K562 (cell line): ENCODE measurements at regions not wholly inside any gene's neighbourhood (a gene's known extent, or its start where the extent isn't known, plus 50 kb on each side); places are given as distances from the start of the nearest gene placed in this dataset.

ENCODE experiments used
- ATF7 ChIP-seq: fragments of 450-650 bp; IDR thresholded peaks from 2 replicates; pipeline ENCODE4 v1.7.1; 2014; ENCODE audit warnings: mild to moderate bottlenecking, moderate library complexity
- DPF2 ChIP-seq: fragments of 450-650 bp; IDR thresholded peaks from 2 replicates; pipeline ENCODE4 v1.6.1; 2016
- HMG20B ChIP-seq: fragments of 250-450 bp; sonication (Bioruptor Pico); IDR thresholded peaks from 2 replicates; pipeline ENCODE4 v1.5.0; 2021; ENCODE audit warnings: mild to moderate bottlenecking
- NCOA1 ChIP-seq: fragments of 450-650 bp; IDR thresholded peaks from 2 replicates; pipeline ENCODE4 v1.6.1; 2016; ENCODE audit warnings: low read depth
- NEUROD1 ChIP-seq: fragments of 150-350 bp; IDR thresholded peaks from 2 replicates; pipeline ENCODE4 v1.6.1; 2014; ENCODE audit warnings: borderline replicate concordance, low read length, low read depth; ENCODE audit not compliant: partially characterized antibody
- NFXL1 ChIP-seq: fragments of 450-650 bp; formaldehyde crosslinking; IDR thresholded peaks from 2 replicates; pipeline ENCODE4 v1.4.0; 2021; ENCODE audit warnings: mild to moderate bottlenecking
- NONO ChIP-seq, 2 experiments: fragments of 200-400 bp in 1 of 2; fragments of 450-650 bp in 1 of 2; formaldehyde crosslinking in 1 of 2; IDR thresholded peaks; 2 replicates each; pipeline ENCODE4 v1.6.1; 2017; ENCODE audit warnings: low read depth in 2 of 2, mild to moderate bottlenecking in 2 of 2, moderate library complexity in 2 of 2, low read length in 1 of 2
- POLR3A ChIP-seq: IDR thresholded peaks from 2 replicates; pipeline ENCODE4 v1.6.1; 2011; ENCODE audit warnings: borderline replicate concordance, mild to moderate bottlenecking, moderate library complexity; ENCODE audit not compliant: insufficient read length, insufficient read depth; ENCODE audit errors: extremely low read depth
- SMARCA5 ChIP-seq: fragments of 450-650 bp; IDR thresholded peaks from 2 replicates; pipeline ENCODE4 v1.6.1; 2016
- ZNF232 ChIP-seq: sonication (generic); formaldehyde crosslinking; IDR thresholded peaks from 2 replicates; pipeline ENCODE4 v1.8.0; 2022; ENCODE audit warnings: mild to moderate bottlenecking, missing genetic modification reagents
- ZNF592 ChIP-seq: fragments of 450-650 bp; IDR thresholded peaks from 2 replicates; pipeline ENCODE4 v1.6.1; 2017; ENCODE audit warnings: antibody characterized with exemption, mild to moderate bottlenecking
- TF ChIP-seq, protein P1 (sequence below): fragments of 450-650 bp; IDR thresholded peaks from 2 replicates; pipeline ENCODE4 v1.6.1; 2016; ENCODE audit warnings: missing biosample characterization, missing genetic modification characterization
- TF ChIP-seq, protein P2 (sequence below): fragments of 250-450 bp; sonication (Bioruptor Pico); IDR thresholded peaks from 2 replicates; pipeline ENCODE4 v1.5.0; 2020; ENCODE audit warnings: mild to moderate bottlenecking
- TF ChIP-seq, protein P3 (sequence below): fragments of 250-450 bp; sonication (Bioruptor Pico); IDR thresholded peaks from 2 replicates; pipeline ENCODE4 v1.5.0; 2022; ENCODE audit warnings: mild to moderate bottlenecking
- TF ChIP-seq, protein P4 (sequence below): sonication (generic); formaldehyde crosslinking; IDR thresholded peaks from 2 replicates; pipeline ENCODE4 v1.8.1; 2023; ENCODE audit warnings: mild to moderate bottlenecking, missing genetic modification reagents, moderate library complexity

GRCh38 chr6:27617700-27618689, 145.1 kb upstream of the ZNF184 start (continued):
- TF ChIP-seq ZNF232 (CRISPR knock-in tag), result no peak
- TF ChIP-seq, protein P1, sequence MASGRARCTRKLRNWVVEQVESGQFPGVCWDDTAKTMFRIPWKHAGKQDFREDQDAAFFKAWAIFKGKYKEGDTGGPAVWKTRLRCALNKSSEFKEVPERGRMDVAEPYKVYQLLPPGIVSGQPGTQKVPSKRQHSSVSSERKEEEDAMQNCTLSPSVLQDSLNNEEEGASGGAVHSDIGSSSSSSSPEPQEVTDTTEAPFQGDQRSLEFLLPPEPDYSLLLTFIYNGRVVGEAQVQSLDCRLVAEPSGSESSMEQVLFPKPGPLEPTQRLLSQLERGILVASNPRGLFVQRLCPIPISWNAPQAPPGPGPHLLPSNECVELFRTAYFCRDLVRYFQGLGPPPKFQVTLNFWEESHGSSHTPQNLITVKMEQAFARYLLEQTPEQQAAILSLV, result no peak
- TF ChIP-seq, protein P2, sequence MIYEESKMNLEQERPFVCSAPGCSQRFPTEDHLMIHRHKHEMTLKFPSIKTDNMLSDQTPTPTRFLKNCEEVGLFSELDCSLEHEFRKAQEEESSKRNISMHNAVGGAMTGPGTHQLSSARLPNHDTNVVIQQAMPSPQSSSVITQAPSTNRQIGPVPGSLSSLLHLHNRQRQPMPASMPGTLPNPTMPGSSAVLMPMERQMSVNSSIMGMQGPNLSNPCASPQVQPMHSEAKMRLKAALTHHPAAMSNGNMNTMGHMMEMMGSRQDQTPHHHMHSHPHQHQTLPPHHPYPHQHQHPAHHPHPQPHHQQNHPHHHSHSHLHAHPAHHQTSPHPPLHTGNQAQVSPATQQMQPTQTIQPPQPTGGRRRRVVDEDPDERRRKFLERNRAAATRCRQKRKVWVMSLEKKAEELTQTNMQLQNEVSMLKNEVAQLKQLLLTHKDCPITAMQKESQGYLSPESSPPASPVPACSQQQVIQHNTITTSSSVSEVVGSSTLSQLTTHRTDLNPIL, result no peak
- TF ChIP-seq, protein P3, sequence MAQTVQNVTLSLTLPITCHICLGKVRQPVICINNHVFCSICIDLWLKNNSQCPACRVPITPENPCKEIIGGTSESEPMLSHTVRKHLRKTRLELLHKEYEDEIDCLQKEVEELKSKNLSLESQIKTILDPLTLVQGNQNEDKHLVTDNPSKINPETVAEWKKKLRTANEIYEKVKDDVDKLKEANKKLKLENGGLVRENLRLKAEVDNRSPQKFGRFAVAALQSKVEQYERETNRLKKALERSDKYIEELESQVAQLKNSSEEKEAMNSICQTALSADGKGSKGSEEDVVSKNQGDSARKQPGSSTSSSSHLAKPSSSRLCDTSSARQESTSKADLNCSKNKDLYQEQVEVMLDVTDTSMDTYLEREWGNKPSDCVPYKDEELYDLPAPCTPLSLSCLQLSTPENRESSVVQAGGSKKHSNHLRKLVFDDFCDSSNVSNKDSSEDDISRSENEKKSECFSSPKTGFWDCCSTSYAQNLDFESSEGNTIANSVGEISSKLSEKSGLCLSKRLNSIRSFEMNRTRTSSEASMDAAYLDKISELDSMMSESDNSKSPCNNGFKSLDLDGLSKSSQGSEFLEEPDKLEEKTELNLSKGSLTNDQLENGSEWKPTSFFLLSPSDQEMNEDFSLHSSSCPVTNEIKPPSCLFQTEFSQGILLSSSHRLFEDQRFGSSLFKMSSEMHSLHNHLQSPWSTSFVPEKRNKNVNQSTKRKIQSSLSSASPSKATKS (CRISPR knock-in tag), result no peak
- peak; percentile 25; the same call in 1 of the 2 replicates for TF ChIP-seq ATF7
- TF ChIP-seq DPF2, result peak; percentile 26; the same call in 1 of the 2 replicates
- peak; percentile 14; the same call in 1 of the 2 replicates for TF ChIP-seq SMARCA5
- 0 out of 2 replicates have a peak, but pooled peaks have one; percentile 31 for TF ChIP-seq HMG20B (CRISPR knock-in tag)
- peak; percentile 27; the same call in 1 of the 2 replicates for TF ChIP-seq NCOA1
- TF ChIP-seq NONO (IDR thresholded peaks at IDR 0.05; ENCODE audit: low read depth in 2 of 2, low read length in 1 of 2), result 0 out of 4 replicates have a peak, but pooled peaks of 1 of the 2 experiments have one; percentile 34
- peak; percentile 13 for TF ChIP-seq NEUROD1
- TF ChIP-seq POLR3A, result peak; percentile 90
- peak; percentile 72 for TF ChIP-seq ZNF592
- no peak for TF ChIP-seq NFXL1 (CRISPR knock-in tag)
- TF ChIP-seq, protein P4, sequence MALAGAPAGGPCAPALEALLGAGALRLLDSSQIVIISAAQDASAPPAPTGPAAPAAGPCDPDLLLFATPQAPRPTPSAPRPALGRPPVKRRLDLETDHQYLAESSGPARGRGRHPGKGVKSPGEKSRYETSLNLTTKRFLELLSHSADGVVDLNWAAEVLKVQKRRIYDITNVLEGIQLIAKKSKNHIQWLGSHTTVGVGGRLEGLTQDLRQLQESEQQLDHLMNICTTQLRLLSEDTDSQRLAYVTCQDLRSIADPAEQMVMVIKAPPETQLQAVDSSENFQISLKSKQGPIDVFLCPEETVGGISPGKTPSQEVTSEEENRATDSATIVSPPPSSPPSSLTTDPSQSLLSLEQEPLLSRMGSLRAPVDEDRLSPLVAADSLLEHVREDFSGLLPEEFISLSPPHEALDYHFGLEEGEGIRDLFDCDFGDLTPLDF (CRISPR knock-in tag), result peak; percentile 59; the same call in 1 of the 2 replicates
